GM12892 (cell line): ENCODE measurements at regions not wholly inside any gene's neighbourhood (a gene's known extent, or its start where the extent isn't known, plus 50 kb on each side); places are given as distances from the start of the nearest gene placed in this dataset.

Source experiments
- POLR2A ChIP-seq: IDR thresholded peaks from 2 replicates; pipeline ENCODE4 v1.6.1; 2011; ENCODE audit warnings: low read depth, low read length, control low read depth
- POLR2AphosphoS5 ChIP-seq: IDR thresholded peaks from 2 replicates; pipeline ENCODE4 v1.6.1; 2011; ENCODE audit warnings: low read depth, low read length, control low read depth
- TAF1 ChIP-seq: IDR thresholded peaks from 2 replicates; pipeline ENCODE4 v1.6.1; 2011; ENCODE audit warnings: low read depth, mild to moderate bottlenecking, control low read depth, low read length, borderline replicate concordance

GRCh38 chr1:201713086-201713810 is 115.7 kb upstream of the IPO9 start:
- TF ChIP-seq POLR2A: no peak
- TF ChIP-seq POLR2AphosphoS5: no peak
- no peak for TF ChIP-seq TAF1
